HepG2 (cell line): ENCODE measurements at regions not wholly inside any gene's neighbourhood (a gene's known extent, or its start where the extent isn't known, plus 50 kb on each side); places are given as distances from the start of the nearest gene placed in this dataset.

ENCODE experiments used
- ATAC-seq: fragments of 200-7000 bp; cut with Tn5 transposase; 3 replicates; pipeline ENCODE4 v1.9.1; 2020; ENCODE audit warnings: mild to moderate bottlenecking, moderate library complexity
- BruUV-seq: library from RNA; stranded (reverse); fragments of 400-500 nt; replicated peaks from 2 replicates; lab custom pipeline; 2021; lab: Mats Ljungman, UMichigan
- CTCF ChIA-PET: fragments of 300-600 bp; formaldehyde crosslinking; extraction: SDS; loops from one replicate; lab custom pipeline; 2021; ENCODE audit warnings: low total read pairs, inconsistent platforms, low intra/inter-chr PET ratio; lab: Yijun Ruan, JAX
- POLR2A ChIA-PET: fragments of 350-600 bp; sonication (Branson Sonifier 250); formaldehyde crosslinking; loops from one replicate; lab custom pipeline; 2020; ENCODE audit warnings: antibody characterized with exemption, inconsistent platforms; lab: Yijun Ruan, JAX
- DNase-seq: peaks from one replicate; pipeline ENCODE4 v3.0.0-alpha.2; 2015; ENCODE audit warnings: low spot score
- FAIRE-seq: peaks from 3 replicates; lab custom pipeline; 2011; peaks lifted over from hg19 to GRCh38; lab: Jason Lieb, UNC
- H2AFZ ChIP-seq: one replicate; pipeline ENCODE4 v1.6.1; 2011; ENCODE audit warnings: low read length, inconsistent platforms
- H3K27ac ChIP-seq: fragments of 300-600 bp; 3 replicates; pipeline ENCODE4 v1.8.0; 2011; ENCODE audit warnings: mixed run types, mild to moderate bottlenecking, mixed read lengths, low read length, inconsistent platforms; ENCODE audit not compliant: insufficient read depth; ENCODE audit errors: extremely low read length
- H3K27me3 ChIP-seq, 2 experiments: fragments of 200-600 bp in 1 of 2; 2 replicates in 1 of 2; 3 replicates in 1 of 2; pipeline versions ENCODE4 v1.6.0 to v1.8.0; 2011; ENCODE audit warnings: low read length in 2 of 2, mild to moderate bottlenecking in 2 of 2, moderate library complexity in 2 of 2, inconsistent platforms in 1 of 2; ENCODE audit not compliant: insufficient read depth in 2 of 2, control insufficient read depth in 1 of 2
- H3K36me3 ChIP-seq, 2 experiments: fragments of 200-600 bp in 1 of 2; replicated peaks in 1 of 2; 2 replicates in 1 of 2; 3 replicates in 1 of 2; pipeline versions ENCODE4 v1.5.1 to v1.8.0; 2011; ENCODE audit warnings: low read length in 2 of 2, inconsistent platforms in 1 of 2; ENCODE audit not compliant: insufficient read depth in 2 of 2, control insufficient read depth in 1 of 2
- H3K4me1 ChIP-seq: 2 replicates; pipeline ENCODE4 v1.5.1; 2012; ENCODE audit warnings: low read length, inconsistent platforms; ENCODE audit not compliant: insufficient read depth
- H3K4me2 ChIP-seq: 2 replicates; pipeline ENCODE4 v1.6.0; 2011; ENCODE audit warnings: low read depth, low read length, inconsistent platforms
- H3K4me3 ChIP-seq, 3 experiments: fragments of 200-600 bp in 1 of 3; sonication (generic), shearing (Covaris generic) in 1 of 3; replicated peaks in 1 of 3; 2 replicates each; pipeline ENCODE4 v1.5.1; 2011 to 2016; ENCODE audit warnings: low read length in 3 of 3, inconsistent platforms in 2 of 3, low read depth in 2 of 3, mild to moderate bottlenecking in 2 of 3, control low read depth in 1 of 3, mixed read lengths in 1 of 3; ENCODE audit not compliant: insufficient read depth in 1 of 3
- H3K79me2 ChIP-seq: one replicate; pipeline ENCODE4 v1.6.1; 2011; ENCODE audit warnings: low read length, inconsistent platforms; ENCODE audit not compliant: insufficient read depth
- H3K9ac ChIP-seq: 2 replicates; pipeline ENCODE4 v1.6.0; 2011; ENCODE audit warnings: mild to moderate bottlenecking, low read depth, low read length, inconsistent platforms; ENCODE audit not compliant: insufficient read depth
- H3K9me3 ChIP-seq: 2 replicates; pipeline ENCODE4 v1.5.1; 2012; ENCODE audit warnings: mild to moderate bottlenecking, low read length
- H4K20me1 ChIP-seq: 2 replicates; pipeline ENCODE4 v1.6.0; 2011; ENCODE audit warnings: inconsistent platforms, mild to moderate bottlenecking, low read length, moderate library complexity; ENCODE audit not compliant: insufficient read depth
- AKNA ChIP-seq: sonication (generic); formaldehyde crosslinking; IDR thresholded peaks from 2 replicates; pipeline ENCODE4 v1.4.0; 2020; ENCODE audit warnings: missing genetic modification reagents, borderline replicate concordance
- KAT7 ChIP-seq: IDR thresholded peaks from 2 replicates; pipeline ENCODE4 v1.6.1; 2018; ENCODE audit warnings: borderline replicate concordance, missing compliant biosample characterization
- MXD4 ChIP-seq: IDR thresholded peaks from 2 replicates; pipeline ENCODE4 v1.6.1; 2016; ENCODE audit warnings: mild to moderate bottlenecking, missing biosample characterization, missing genetic modification reagents
- ZNF564 ChIP-seq: sonication (generic); formaldehyde crosslinking; IDR thresholded peaks from 2 replicates; pipeline ENCODE4 v1.8.1; 2023; ENCODE audit warnings: mild to moderate bottlenecking, missing genetic modification reagents
- WGBS: methylation state at CpG from one replicate; pipeline ENCODE4 v1.1.6; 2017; ENCODE audit warnings: low lambda C conversion rate; 5-methylcytosine and 5-hydroxymethylcytosine counted together
- in situ Hi-C: cut with HindIII; loops from 2 replicates; pipeline ENCODE4 v1.10.0; 2017; ENCODE audit warnings: low pct_unique_long_range_greater_than_20kb; ENCODE audit not compliant: extremely low pct_ligation_motif_present
- intact Hi-C: fragments of 100-400 bp; cut with micrococcal nuclease; formaldehyde crosslinking; loops from one replicate; pipeline ENCODE4 v1.10.0; 2022; ENCODE audit not compliant: unreplicated experiment

GRCh38 chr3:21345382-21345976 is 405.5 kb downstream of the ZNF385D start:
- CTCF ChIA-PET = no interaction called here
- 51% methylated on average over 7 of the region's 7 CpGs for WGBS
- H3K4me2 ChIP-seq = no peak overlapping the region
- peaks cover 79% of the 10 kb centered on the region for H3K9me3 ChIP-seq
- no peaks in the 10 kb centered on the region for H3K36me3 ChIP-seq
- H2AFZ ChIP-seq = no peak overlapping the region
- H3K4me1 ChIP-seq = no peaks in the 10 kb centered on the region
- H3K27ac ChIP-seq = no peak overlapping the region
- no TSS peak for BruUV-seq
- no peak for ATAC-seq
- H4K20me1 ChIP-seq = no peaks in the 10 kb centered on the region
- DNase-seq = no peak
- in situ Hi-C loops = no loop called here
- H3K9ac ChIP-seq = no peak overlapping the region
- H3K79me2 ChIP-seq = no peaks in the 10 kb centered on the region
- TF ChIP-seq KAT7 (no peak), MXD4 (CRISPR knock-in tag) (no peak), AKNA (CRISPR knock-in tag) (no peak), ZNF564 (CRISPR knock-in tag) (no peak)
- POLR2A ChIA-PET = no interaction called here
- intact Hi-C loops = no loop called here
- no peak overlapping the region for H3K4me3 ChIP-seq
- H3K27me3 ChIP-seq = no peaks in the 10 kb centered on the region
- no peak for FAIRE-seq
